HEK293 (cell line): ENCODE measurements at regions not wholly inside any gene's neighbourhood (a gene's known extent, or its start where the extent isn't known, plus 50 kb on each side); places are given as distances from the start of the nearest gene placed in this dataset.

Source experiments
- CTCF ChIA-PET: fragments of 350-600 bp; formaldehyde crosslinking; extraction: SDS; loops from one replicate; lab custom pipeline; 2021; ENCODE audit warnings: antibody characterized with exemption; lab: Yijun Ruan, JAX
- POLR2A ChIA-PET: fragments of 300-600 bp; formaldehyde crosslinking; extraction: SDS; loops from one replicate; lab custom pipeline; 2020; ENCODE audit warnings: antibody characterized with exemption, inconsistent platforms; lab: Yijun Ruan, JAX
- H3K27ac ChIP-seq: fragments of 200-500 bp; sonication (Bioruptor generic); 2 replicates; pipeline ENCODE4 v1.5.1; 2014; ENCODE audit warnings: low read depth, low read length, control low read depth, inconsistent platforms; ENCODE audit errors: extremely low read depth
- H3K36me3 ChIP-seq, 2 experiments: fragments of 200-500 bp in 1 of 2; sonication (Bioruptor generic) in 1 of 2; 1 replicate in 1 of 2; 2 replicates in 1 of 2; pipeline ENCODE4 v1.5.1; 2014 to 2017; ENCODE audit warnings: inconsistent platforms in 2 of 2, low read length in 2 of 2; ENCODE audit not compliant: control insufficient read depth in 2 of 2, insufficient read depth in 1 of 2
- H3K4me1 ChIP-seq: fragments of 200-500 bp; sonication (Bioruptor generic); 2 replicates; pipeline ENCODE4 v1.5.1; 2014; ENCODE audit warnings: mild to moderate bottlenecking, low read length, inconsistent platforms; ENCODE audit not compliant: control insufficient read depth, insufficient read depth
- H3K4me3 ChIP-seq: 2 replicates; pipeline ENCODE4 v1.5.1; 2011; ENCODE audit warnings: low read depth, mild to moderate bottlenecking, control low read depth, low read length, moderate library complexity
- H3K9me3 ChIP-seq: fragments of 200-500 bp; sonication (Bioruptor generic); 2 replicates; pipeline ENCODE4 v1.5.1; 2014; ENCODE audit warnings: low read depth, low read length, inconsistent platforms; ENCODE audit not compliant: control insufficient read depth, insufficient read depth
- EGR2 ChIP-seq: fragments of 450-650 bp; formaldehyde crosslinking; IDR thresholded peaks from 2 replicates; pipeline ENCODE4 v1.5.1; 2016; ENCODE audit warnings: low read depth, missing biosample characterization, missing genetic modification characterization
- PRDM1 ChIP-seq: fragments of 450-650 bp; formaldehyde crosslinking; IDR thresholded peaks from 2 replicates; pipeline ENCODE4; 2016; ENCODE audit warnings: missing biosample characterization, missing genetic modification characterization
- ZBTB1 ChIP-seq: fragments of 450-650 bp; formaldehyde crosslinking; IDR thresholded peaks from 2 replicates; pipeline ENCODE4 v1.5.1; 2016; ENCODE audit warnings: missing biosample characterization, missing genetic modification characterization
- ZBTB17 ChIP-seq: fragments of 450-650 bp; formaldehyde crosslinking; IDR thresholded peaks from 2 replicates; pipeline ENCODE4 v1.5.1; 2016; ENCODE audit warnings: missing biosample characterization, missing genetic modification characterization
- ZBTB8A ChIP-seq: fragments of 450-650 bp; formaldehyde crosslinking; IDR thresholded peaks from 2 replicates; pipeline ENCODE4 v1.5.1; 2016; ENCODE audit warnings: missing biosample characterization, missing genetic modification characterization
- ZEB2 ChIP-seq: fragments of 450-650 bp; formaldehyde crosslinking; IDR thresholded peaks from 2 replicates; pipeline ENCODE4 v1.5.1; 2016; ENCODE audit warnings: missing biosample characterization, missing genetic modification characterization
- ZNF132 ChIP-seq: fragments of 450-650 bp; formaldehyde crosslinking; IDR thresholded peaks from 2 replicates; pipeline ENCODE4 v1.5.1; 2017; ENCODE audit warnings: missing biosample characterization, missing genetic modification characterization, borderline replicate concordance
- ZNF19 ChIP-seq: fragments of 450-650 bp; formaldehyde crosslinking; IDR thresholded peaks from 2 replicates; pipeline ENCODE4; 2016; ENCODE audit warnings: missing biosample characterization, missing genetic modification characterization, low read depth
- ZNF239 ChIP-seq: fragments of 450-650 bp; formaldehyde crosslinking; IDR thresholded peaks from 2 replicates; pipeline ENCODE4 v1.5.1; 2016; ENCODE audit warnings: missing biosample characterization, missing genetic modification characterization
- ZNF514 ChIP-seq: fragments of 450-650 bp; formaldehyde crosslinking; IDR thresholded peaks from 2 replicates; pipeline ENCODE4 v1.5.1; 2016; ENCODE audit warnings: missing biosample characterization, missing genetic modification characterization
- ZNF707 ChIP-seq: fragments of 450-650 bp; formaldehyde crosslinking; IDR thresholded peaks from 2 replicates; pipeline ENCODE4 v1.5.1; 2016; ENCODE audit warnings: missing biosample characterization, missing genetic modification characterization
- TF ChIP-seq, protein P1 (sequence below): fragments of 450-650 bp; formaldehyde crosslinking; IDR thresholded peaks from 2 replicates; pipeline ENCODE4 v1.5.0; 2017; ENCODE audit warnings: missing biosample characterization, missing genetic modification characterization, borderline replicate concordance
- TF ChIP-seq, protein P2 (sequence below): fragments of 450-650 bp; formaldehyde crosslinking; IDR thresholded peaks from 2 replicates; pipeline ENCODE4 v1.5.1; 2017; ENCODE audit warnings: missing biosample characterization, missing genetic modification characterization
- TF ChIP-seq, protein P3 (sequence below): fragments of 450-650 bp; formaldehyde crosslinking; IDR thresholded peaks from 2 replicates; pipeline ENCODE4 v1.5.1; 2016; ENCODE audit warnings: missing biosample characterization, missing genetic modification characterization
- TF ChIP-seq, protein P4 (sequence below): fragments of 450-650 bp; formaldehyde crosslinking; IDR thresholded peaks from 2 replicates; pipeline ENCODE4 v1.5.1; 2016; ENCODE audit warnings: missing biosample characterization, missing genetic modification characterization

DNA sequence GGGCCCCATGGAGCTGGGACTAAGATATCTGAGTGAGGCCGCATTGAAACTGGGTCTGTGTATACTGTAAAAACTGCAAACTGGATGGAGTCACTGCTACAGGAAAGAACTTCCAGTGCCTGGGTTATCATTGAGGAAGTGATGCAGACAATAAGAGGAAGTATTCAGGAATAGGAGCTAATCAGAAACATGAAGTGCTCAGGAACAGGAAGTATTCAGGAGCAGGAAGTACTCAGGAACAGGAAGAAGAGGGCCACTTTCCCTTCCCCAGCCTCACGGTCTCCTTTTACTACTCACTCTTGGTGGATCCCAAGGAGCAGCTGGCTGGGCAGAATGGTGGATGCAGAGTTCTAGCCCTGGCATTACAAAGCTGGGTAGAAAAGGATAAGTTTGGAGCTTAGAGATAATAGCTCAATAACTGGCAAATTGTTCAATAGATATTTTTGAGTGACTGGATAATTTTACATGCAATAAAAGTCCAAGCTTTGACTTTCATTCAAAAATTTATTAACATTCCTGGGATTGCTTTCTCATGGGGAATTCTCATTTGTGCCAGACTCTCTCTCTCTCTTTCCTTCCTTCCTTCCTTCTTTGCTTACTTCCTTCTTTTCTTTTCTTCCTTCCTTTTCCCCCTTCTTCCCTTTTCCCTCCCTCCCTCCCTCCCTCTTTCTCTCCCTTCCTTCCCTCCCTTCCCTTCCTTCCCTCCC is 82.2 kb upstream of the PAX1 start (continued):
- TF ChIP-seq ZNF707 (tag by site-specific recombination) (no peak), ZBTB1 (tag by site-specific recombination) (no peak), PRDM1 (tag by site-specific recombination) (0 out of 2 replicates have a peak, but pooled peaks have one; percentile 4)
- TF ChIP-seq, protein P1, sequence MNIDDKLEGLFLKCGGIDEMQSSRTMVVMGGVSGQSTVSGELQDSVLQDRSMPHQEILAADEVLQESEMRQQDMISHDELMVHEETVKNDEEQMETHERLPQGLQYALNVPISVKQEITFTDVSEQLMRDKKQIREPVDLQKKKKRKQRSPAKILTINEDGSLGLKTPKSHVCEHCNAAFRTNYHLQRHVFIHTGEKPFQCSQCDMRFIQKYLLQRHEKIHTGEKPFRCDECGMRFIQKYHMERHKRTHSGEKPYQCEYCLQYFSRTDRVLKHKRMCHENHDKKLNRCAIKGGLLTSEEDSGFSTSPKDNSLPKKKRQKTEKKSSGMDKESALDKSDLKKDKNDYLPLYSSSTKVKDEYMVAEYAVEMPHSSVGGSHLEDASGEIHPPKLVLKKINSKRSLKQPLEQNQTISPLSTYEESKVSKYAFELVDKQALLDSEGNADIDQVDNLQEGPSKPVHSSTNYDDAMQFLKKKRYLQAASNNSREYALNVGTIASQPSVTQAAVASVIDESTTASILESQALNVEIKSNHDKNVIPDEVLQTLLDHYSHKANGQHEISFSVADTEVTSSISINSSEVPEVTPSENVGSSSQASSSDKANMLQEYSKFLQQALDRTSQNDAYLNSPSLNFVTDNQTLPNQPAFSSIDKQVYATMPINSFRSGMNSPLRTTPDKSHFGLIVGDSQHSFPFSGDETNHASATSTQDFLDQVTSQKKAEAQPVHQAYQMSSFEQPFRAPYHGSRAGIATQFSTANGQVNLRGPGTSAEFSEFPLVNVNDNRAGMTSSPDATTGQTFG (tag by site-specific recombination) = no peak

DNA sequence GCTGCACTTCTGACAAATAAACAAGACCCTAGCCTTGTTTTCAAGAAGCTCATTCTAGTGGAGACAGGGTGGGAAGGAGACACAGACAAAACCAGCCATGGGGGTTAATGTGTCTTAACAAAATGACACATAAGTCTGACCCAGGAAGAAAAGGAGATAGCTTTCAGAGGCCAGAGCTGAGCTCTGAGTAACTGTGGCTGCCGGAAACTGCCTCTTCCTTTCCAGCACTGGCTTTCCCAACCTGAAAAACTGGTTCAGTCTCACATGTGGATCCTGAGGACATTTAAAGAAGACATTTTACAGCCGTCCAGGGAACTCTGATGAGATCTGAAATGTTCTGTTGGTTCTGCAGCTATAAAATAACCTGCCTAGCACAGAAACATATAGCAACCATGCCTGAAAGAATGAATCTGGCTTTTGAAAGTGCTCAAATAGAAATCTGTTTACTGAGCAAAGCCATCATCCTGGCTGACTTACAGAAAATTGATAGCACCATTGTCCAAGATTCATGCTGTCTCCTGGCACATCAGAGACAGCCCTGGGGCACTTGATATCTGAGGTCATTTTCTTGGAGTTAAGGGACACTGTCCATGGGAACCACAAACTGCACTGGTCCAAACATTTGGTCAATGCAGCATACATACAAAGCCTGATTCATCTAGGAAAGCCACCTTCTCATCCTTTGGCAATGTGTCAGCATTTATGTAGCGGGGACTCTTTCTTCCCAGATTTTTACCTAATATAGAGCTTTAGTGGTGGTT is 83.2 kb upstream of the PAX1 start:
- H3K4me3 ChIP-seq = no peak overlapping the region
- no peaks in the 10 kb centered on the region for H3K4me1 ChIP-seq
- H3K9me3 ChIP-seq = no peaks in the 10 kb centered on the region
- H3K36me3 ChIP-seq = no peaks in the 10 kb centered on the region
- H3K27ac ChIP-seq = no peak overlapping the region
- POLR2A ChIA-PET = no interaction called here
- CTCF ChIA-PET = interaction anchor here (0.5 to 1.0 kb wide), 2 partner anchors 8 to 113 kb away, joined by 3 to 5 read pairs; no protein-coding TSS in a partner anchor
- no peak for TF ChIP-seq ZNF19 (tag by site-specific recombination)
- no peak for TF ChIP-seq ZBTB17
- TF ChIP-seq ZNF239 = no peak
- TF ChIP-seq ZNF132 (tag by site-specific recombination) = no peak
- TF ChIP-seq, protein P2, sequence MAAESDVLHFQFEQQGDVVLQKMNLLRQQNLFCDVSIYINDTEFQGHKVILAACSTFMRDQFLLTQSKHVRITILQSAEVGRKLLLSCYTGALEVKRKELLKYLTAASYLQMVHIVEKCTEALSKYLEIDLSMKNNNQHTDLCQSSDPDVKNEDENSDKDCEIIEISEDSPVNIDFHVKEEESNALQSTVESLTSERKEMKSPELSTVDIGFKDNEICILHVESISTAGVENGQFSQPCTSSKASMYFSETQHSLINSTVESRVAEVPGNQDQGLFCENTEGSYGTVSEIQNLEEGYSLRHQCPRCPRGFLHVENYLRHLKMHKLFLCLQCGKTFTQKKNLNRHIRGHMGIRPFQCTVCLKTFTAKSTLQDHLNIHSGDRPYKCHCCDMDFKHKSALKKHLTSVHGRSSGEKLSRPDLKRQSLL (tag by site-specific recombination) = no peak
- TF ChIP-seq, protein P3, sequence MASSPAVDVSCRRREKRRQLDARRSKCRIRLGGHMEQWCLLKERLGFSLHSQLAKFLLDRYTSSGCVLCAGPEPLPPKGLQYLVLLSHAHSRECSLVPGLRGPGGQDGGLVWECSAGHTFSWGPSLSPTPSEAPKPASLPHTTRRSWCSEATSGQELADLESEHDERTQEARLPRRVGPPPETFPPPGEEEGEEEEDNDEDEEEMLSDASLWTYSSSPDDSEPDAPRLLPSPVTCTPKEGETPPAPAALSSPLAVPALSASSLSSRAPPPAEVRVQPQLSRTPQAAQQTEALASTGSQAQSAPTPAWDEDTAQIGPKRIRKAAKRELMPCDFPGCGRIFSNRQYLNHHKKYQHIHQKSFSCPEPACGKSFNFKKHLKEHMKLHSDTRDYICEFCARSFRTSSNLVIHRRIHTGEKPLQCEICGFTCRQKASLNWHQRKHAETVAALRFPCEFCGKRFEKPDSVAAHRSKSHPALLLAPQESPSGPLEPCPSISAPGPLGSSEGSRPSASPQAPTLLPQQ (tag by site-specific recombination) = no peak
- no peak for TF ChIP-seq ZNF514 (tag by site-specific recombination)
- no peak for TF ChIP-seq EGR2 (tag by site-specific recombination)
- no peak for TF ChIP-seq ZEB2 (tag by site-specific recombination)
- TF ChIP-seq, protein P4, sequence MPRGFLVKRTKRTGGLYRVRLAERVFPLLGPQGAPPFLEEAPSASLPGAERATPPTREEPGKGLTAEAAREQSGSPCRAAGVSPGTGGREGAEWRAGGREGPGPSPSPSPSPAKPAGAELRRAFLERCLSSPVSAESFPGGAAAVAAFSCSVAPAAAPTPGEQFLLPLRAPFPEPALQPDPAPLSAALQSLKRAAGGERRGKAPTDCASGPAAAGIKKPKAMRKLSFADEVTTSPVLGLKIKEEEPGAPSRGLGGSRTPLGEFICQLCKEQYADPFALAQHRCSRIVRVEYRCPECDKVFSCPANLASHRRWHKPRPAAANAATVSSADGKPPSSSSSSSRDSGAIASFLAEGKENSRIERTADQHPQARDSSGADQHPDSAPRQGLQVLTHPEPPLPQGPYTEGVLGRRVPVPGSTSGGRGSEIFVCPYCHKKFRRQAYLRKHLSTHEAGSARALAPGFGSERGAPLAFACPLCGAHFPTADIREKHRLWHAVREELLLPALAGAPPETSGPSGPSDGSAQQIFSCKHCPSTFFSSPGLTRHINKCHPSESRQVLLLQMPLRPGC = no peak
- no peak for TF ChIP-seq ZBTB8A
- TF ChIP-seq, all 188 proteins: peak for 0
